Left forelimb (tissue), 1 donor: ENCODE measurements at regions not wholly inside any gene's neighbourhood (a gene's known extent, or its start where the extent isn't known, plus 50 kb on each side); places are given as distances from the start of the nearest gene placed in this dataset.

ENCODE experiments used
- DNase-seq: peaks from one replicate; pipeline ENCODE4 v3.0.0-alpha.2; 2018; ENCODE audit warnings: low spot score

DNA sequence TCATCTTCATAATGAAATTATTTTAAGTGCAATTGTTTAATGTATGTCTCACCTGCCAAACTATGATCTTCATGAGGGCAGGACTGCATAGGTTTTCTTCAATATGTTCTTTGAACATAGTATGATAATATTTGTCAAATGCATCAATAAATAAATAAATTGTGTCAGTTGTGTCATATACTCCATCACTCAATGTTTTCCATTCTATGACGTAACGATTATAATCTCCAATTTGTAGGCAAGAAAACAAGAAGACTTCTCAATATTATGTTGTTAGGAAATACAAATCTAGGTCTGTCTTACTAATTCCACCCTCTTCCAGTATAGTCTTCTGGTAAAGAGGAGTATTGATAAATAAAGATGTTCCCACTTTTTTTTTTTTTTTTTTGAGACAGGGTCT lies 858.1 kb downstream of the MAFB start:
- DNase-seq, result no peak

- DNase-seq, result no peak
These were observed 859.4 kb downstream of the MAFB start for GRCh38 chr20:39829661-39830060.

DNA sequence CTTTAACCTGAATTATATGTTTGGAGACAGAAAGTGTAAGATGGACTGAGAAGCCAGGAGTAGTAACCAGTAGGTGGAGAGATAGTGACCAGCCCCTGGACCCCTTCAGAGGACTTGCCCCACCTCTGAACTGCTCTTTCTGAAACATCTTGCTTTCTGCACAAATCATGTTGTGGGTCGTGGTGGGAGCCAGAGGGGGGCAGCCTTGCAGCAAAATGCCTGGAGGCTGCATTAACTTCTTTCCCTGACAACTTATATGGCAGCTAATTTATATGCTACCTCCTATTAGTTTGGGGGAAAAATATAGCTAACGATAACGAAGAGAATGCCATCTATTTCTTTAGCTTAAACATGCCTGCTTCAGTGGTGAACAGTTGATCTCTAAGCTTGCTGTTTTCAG lies 859.8 kb downstream of the MAFB start:
- DNase-seq, result no peak

- no peak for DNase-seq
These were observed 863.1 kb downstream of the MAFB start for GRCh38 chr20:39825950-39826349.

GRCh38 chr20:39825524-39825923 lies 863.4 kb downstream of the DHX35 start:
- no peak for DNase-seq

DNA sequence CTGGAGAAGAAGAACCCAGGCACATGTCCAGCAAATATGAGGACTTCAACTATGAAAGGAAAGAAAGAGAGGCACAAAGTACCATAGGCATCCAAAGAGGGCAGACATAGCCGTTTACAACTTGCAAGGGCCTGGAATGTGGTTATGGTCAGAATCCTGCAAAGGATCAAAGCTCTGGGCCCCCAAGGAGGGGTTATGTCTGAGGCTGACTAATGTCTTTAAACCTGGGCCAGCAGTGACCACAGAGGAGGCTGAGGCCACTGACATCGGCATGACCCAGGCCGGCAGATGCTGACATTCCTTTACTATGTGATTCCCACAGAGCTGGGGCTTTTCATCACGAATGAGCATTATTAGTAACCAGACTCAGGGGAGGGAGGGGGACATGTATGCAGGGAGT lies 861.1 kb downstream of the DHX35 start:
- DNase-seq, result no peak

GRCh38 chr20:39822667-39823066 lies 860.5 kb downstream of the DHX35 start:
- no peak for DNase-seq

- DNase-seq, result no peak
These were observed 851.2 kb downstream of the DHX35 start for GRCh38 chr20:39813190-39813829.

- DNase-seq, result no peak
These were observed 850.0 kb downstream of the DHX35 start for GRCh38 chr20:39812116-39812515.

DNA sequence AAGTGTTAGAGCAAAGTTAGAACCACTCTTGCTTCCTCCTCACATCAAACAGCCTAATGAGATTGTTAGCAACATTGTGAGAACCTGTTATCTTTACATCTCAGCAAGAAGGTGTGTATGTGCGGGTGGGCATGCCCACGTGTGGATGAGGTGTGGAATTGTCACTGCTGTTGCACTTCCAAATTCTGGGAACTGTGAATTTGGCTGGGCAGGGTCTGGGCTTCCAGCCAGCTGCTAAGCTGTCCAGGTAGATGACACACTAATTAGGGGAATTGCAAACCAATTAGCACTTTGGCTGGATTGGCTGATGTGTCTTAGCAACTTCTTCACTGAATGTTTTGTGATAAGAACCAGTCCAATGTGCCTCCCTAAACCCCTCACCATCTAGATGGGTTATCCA lies 848.2 kb downstream of the DHX35 start:
- no peak for DNase-seq

- DNase-seq, result no peak
These were observed 846.5 kb downstream of the DHX35 start for GRCh38 chr20:39808613-39809012.

DNA sequence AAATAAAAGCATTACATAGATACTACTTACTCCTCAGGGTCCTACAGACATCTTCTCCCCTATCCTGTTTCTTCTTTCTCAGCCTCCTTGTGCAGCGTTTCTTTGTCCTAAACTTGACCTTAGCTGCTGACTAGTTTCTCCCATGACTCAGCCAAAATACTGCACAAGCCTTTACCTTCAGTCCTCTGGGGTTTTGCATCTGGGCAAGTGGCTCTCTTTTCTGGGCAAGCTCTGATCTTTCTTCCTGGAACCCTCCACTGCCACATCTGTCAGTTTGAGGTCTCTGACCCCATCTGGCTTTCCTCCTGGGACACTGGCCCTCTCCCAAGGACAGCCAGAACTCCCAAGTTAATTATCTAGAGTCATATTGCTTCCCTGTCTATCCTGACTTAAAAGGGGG lies 838.4 kb downstream of the DHX35 start:
- no peak for DNase-seq

- DNase-seq, result no peak
These were observed 838.0 kb downstream of the DHX35 start for GRCh38 chr20:39800111-39800510.

DNA sequence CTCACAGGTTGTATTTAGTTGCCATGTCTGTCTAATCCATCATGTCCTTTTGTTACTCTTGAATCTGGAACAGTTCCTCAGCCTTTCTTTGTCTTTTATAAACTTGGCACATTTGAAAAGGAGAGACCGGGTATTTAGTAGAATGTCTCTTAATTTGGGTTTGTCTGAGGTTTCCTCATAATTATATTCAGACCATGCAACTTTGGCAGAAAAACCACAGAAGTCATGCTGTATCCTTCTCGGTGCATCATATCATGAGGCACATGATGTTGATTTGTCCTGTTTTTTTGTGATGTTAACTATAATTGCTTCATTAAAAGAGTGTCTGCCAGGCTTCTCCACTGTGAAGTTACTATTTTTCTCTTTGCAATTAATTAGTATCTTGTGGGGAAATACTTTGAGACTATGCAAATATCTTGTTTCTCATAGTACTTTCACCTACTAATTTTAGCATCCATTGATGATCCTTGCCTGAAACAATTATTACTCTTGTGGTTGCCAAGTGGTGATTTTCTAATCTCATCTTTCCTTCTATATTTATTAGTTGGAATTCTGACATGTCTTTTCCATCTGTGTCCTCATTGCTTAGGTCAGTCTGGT lies 837.3 kb downstream of the DHX35 start:
- DNase-seq, result no peak

- no peak for DNase-seq
These were observed 833.5 kb downstream of the DHX35 start for GRCh38 chr20:39795401-39796272.

- no peak for DNase-seq
These were observed 830.2 kb downstream of the DHX35 start for GRCh38 chr20:39792334-39792733.

DNA sequence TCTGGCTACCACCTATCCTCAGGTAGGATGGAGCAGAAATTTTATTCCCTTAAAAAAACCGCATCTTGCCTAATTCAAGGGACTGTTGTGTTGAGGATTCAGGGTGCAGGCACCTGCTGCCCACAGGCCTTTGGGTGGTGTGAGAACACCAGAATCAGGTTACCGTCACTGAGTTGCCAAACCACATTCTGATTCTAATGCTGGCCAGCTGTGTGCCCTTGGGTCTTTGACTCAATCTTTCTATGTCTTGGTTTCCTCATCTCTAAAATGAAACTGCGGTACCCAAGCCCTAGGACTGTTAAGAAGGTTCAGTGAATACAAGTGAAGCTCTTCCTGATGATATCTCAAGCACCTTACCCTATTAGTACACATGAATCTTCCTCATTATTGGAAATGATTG lies 827.3 kb downstream of the DHX35 start:
- DNase-seq, result no peak

DNA sequence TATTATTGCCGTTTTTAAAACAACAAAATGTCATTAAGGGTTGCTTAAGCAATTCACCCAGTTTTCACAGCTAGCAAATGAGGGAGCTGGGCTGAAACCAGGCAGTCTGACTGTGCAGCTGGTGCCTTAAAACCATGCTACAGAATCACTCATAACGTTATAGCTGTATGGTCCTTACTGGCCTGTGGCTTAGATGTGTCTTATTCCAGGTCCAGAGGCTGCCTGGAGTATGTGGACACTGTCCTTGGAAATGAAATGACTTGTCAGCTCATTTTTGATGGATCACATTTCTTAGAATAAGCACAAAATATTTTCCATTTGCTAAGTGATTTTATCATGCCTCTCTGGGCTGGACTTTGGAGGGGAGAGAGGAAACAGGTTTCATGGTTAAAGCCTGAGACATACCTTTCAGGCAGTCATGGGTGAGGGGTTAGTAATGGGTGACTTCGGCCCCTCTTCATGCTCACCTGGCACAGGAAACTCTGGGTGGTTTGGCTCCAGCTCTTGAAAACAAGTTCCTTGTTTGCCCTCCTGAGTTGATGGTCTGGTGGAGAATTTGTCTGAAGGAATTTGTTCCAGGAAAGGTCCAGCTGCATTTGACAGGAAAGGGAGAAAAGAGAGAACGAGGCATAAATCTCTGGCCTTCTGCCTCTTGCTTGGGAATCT lies 823.2 kb downstream of the DHX35 start:
- DNase-seq, result no peak

GRCh38 chr20:39784693-39785092 lies 822.5 kb downstream of the DHX35 start:
- no peak for DNase-seq

- DNase-seq, result no peak
These were observed 816.9 kb downstream of the DHX35 start for GRCh38 chr20:39778847-39779604.

- DNase-seq, result no peak
These were observed 816.3 kb downstream of the DHX35 start for GRCh38 chr20:39778431-39778830.

GRCh38 chr20:39777610-39778009 lies 815.5 kb downstream of the DHX35 start:
- no peak for DNase-seq
